ENCODE measurements at regions not wholly inside any gene's neighbourhood (a gene's known extent, or its start where the extent isn't known, plus 50 kb on each side); places are given as distances from the start of the nearest gene placed in this dataset.

DNA sequence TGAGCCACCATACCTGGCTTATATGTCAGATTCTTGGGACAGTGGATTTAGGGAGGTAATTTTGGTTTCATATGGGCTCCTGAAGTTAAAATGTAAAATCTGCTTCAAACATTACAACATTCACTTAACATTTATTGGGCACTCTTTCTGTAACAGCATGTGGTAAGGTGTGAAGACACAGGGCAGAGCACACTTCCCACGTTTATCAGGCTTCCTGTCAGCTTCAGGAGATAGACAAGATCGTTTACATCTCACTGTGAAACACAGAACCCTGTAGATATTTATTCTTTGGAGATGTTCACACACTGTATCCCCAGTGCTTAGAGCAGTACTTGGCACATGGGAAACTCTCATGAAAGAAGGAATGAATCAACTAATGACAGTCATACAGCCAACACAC, 426.0 kb upstream of the RARB start:
- Histone ChIP-seq H3K9me1 (replicated peaks; ENCODE audit: control insufficient read depth, extremely low read depth, insufficient read depth, low read length) (no peaks in the 10 kb centered on the region), H3K36me3 (ENCODE audit: control insufficient read depth in 2 of 2, extremely low read depth in 1 of 2, insufficient read depth in 2 of 2, low read length in 2 of 2) (no peaks in the 10 kb centered on the region), H3K9ac (replicated peaks; ENCODE audit: extremely low read depth, insufficient read depth, low read length) (no peak overlapping the region), H3K4me1 (ENCODE audit: control insufficient read depth, extremely low read depth, insufficient read depth, low read length) (no peaks in the 10 kb centered on the region), H3K27me3 (ENCODE audit: control insufficient read depth in 2 of 2, insufficient read depth in 2 of 2, low read length in 2 of 2) (no peaks in the 10 kb centered on the region), H3K79me2 (ENCODE audit: control insufficient read depth, insufficient read depth, low read length) (no peaks in the 10 kb centered on the region), H4K20me1 (replicated peaks; ENCODE audit: control insufficient read depth, extremely low read depth, insufficient read depth, low read length) (no peaks in the 10 kb centered on the region), H3K4me3 (replicated peaks in 1 of 3; ENCODE audit: insufficient read depth in 1 of 3, low read depth in 1 of 3, low read length in 3 of 3) (no peak overlapping the region), H3K9me3 (replicated peaks; ENCODE audit: control insufficient read depth, insufficient read depth, low read length) (no peaks in the 10 kb centered on the region), H2AFZ (ENCODE audit: low read depth, low read length) (no peak overlapping the region), H3K27ac (ENCODE audit: insufficient read depth, low read depth, low read length) (no peak overlapping the region), H3K4me2 (ENCODE audit: insufficient read depth, low read length) (no peak overlapping the region)
- intact Hi-C loops (cut with micrococcal nuclease) (no loop called here), dilution Hi-C loops (cut with MboI; ENCODE audit: extremely low pct_ligation_motif_present, low sequenced_read_pairs) (no loop called here)
- ChIA-PET POLR2A (no interaction called here), CTCF (no interaction called here)
- DNase-seq (ENCODE audit: low read depth, low spot score) = no peak
- BruUV-seq (replicated peaks) = no TSS peak
- no peak for TF ChIP-seq CTCF (IDR thresholded peaks at IDR 0.05; ENCODE audit: extremely low read depth in 1 of 2, insufficient read depth in 1 of 2, low read depth in 1 of 2, low read length in 2 of 2)
- TF ChIP-seq POLR2A (IDR thresholded peaks at IDR 0.05; ENCODE audit: low read depth, low read length) = no peak
- no peak for TF ChIP-seq MAX (IDR thresholded peaks at IDR 0.05; ENCODE audit: insufficient read depth, insufficient read length)
- no peak for TF ChIP-seq GATA2 (IDR thresholded peaks at IDR 0.05; ENCODE audit: insufficient read depth, insufficient read length, low read depth, low read length)
- TF ChIP-seq MYC (IDR thresholded peaks at IDR 0.05; ENCODE audit: low read depth, low read length) = no peak
- no peak for TF ChIP-seq POLR2AphosphoS5 (IDR thresholded peaks at IDR 0.05; ENCODE audit: insufficient read depth, low read depth, low read length)
- no peak for TF ChIP-seq EZH2 (IDR thresholded peaks at IDR 0.05; ENCODE audit: borderline replicate concordance, low read depth, low read length, severe bottlenecking)
- no peak for TF ChIP-seq FOS (IDR thresholded peaks at IDR 0.05; ENCODE audit: borderline replicate concordance, insufficient read depth, low read length)
- TF ChIP-seq JUN (IDR thresholded peaks at IDR 0.05; ENCODE audit: borderline replicate concordance, insufficient read depth, insufficient read length, low read depth) = no peak
- FAIRE-seq = no peak

Data from endothelial cell of umbilical vein (primary cell).